ENCODE measurements at regions not wholly inside any gene's neighbourhood (a gene's known extent, or its start where the extent isn't known, plus 50 kb on each side); places are given as distances from the start of the nearest gene placed in this dataset.

GRCh38 chr22:47245286-47245685, 482.8 kb downstream of the TBC1D22A start:
- H3K4me1 Mint-ChIP-seq (ENCODE audit: low read depth), result no peaks in the 10 kb centered on the region
- no peak overlapping the region for H3K4me3 Mint-ChIP-seq
- H3K36me3 Mint-ChIP-seq (ENCODE audit: low read depth), result no peaks in the 10 kb centered on the region
- no peak overlapping the region for H3K27ac Mint-ChIP-seq
- peaks cover 7% of the 10 kb centered on the region; the same call in 1 of the 2 replicates for H3K27me3 Mint-ChIP-seq (ENCODE audit: insufficient read depth)
- no peak for TF ChIP-seq CTCF (IDR thresholded peaks at IDR 0.05)
- H3K9me3 Mint-ChIP-seq, result peaks cover 14% of the 10 kb centered on the region; the same call in 1 of the 2 replicates
- DNase-seq, result no peak

DNA sequence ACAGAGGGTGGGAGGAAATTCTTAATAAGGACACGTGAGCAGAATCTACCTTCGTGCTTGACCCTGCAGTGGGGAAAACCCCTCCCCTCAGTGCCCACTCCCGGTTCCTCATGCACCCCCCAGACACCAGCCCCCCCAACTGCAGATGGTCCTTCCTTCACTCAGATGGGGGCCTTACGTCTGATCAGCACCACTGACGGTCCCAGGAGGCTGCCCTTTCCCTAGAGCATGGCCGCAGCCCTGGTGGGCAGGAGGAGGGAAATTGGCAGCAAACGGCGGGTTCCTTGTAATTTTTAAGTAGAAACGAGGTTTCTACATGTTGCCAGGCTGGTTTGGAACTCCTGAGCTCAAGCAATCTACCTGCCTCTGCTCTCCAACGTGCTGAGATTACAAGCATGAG, 477.7 kb downstream of the TBC1D22A start:
- no peaks in the 10 kb centered on the region for H3K36me3 Mint-ChIP-seq (ENCODE audit: low read depth)
- no peak overlapping the region for H3K4me3 Mint-ChIP-seq
- no peak overlapping the region for H3K27ac Mint-ChIP-seq
- TF ChIP-seq CTCF (IDR thresholded peaks at IDR 0.05), result no peak
- no peak for DNase-seq
- no peaks in the 10 kb centered on the region for H3K4me1 Mint-ChIP-seq (ENCODE audit: low read depth)
- H3K27me3 Mint-ChIP-seq (ENCODE audit: insufficient read depth), result peaks cover 1% of the 10 kb centered on the region; the same call in 1 of the 2 replicates
- H3K9me3 Mint-ChIP-seq, result 0 out of 2 replicates have a peak, but pooled peaks cover 5% of the 10 kb centered on the region

DNA sequence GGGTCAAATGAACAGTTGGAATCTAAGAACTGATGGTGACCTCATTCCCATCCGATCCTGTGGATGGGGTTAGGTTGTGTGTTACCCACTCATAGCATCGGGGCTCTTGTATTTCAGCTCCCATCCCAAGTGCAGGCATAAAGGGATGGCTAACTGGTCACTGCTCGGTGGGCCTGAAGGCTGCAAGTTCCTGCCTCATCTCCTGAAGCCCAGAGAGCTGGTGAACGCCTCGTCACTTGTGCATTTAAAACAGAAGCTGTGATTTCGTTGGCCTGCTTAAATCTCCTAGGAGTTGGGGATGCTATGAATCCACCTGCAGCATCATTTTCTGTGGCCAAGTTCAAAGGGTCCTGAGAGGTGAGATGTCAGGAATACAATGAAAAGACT, 477.0 kb downstream of the TBC1D22A start:
- Mint-ChIP-seq H3K27ac (no peak overlapping the region), H3K36me3 (ENCODE audit: low read depth) (no peaks in the 10 kb centered on the region), H3K9me3 (0 out of 2 replicates have a peak, but pooled peaks cover 5% of the 10 kb centered on the region), H3K4me3 (no peak overlapping the region), H3K27me3 (ENCODE audit: insufficient read depth) (peaks cover 1% of the 10 kb centered on the region; the same call in 1 of the 2 replicates), H3K4me1 (ENCODE audit: low read depth) (no peaks in the 10 kb centered on the region)
- no peak for DNase-seq
- no peak for TF ChIP-seq CTCF (IDR thresholded peaks at IDR 0.05)

GRCh38 chr22:47238690-47239473, 476.4 kb downstream of the TBC1D22A start:
- Mint-ChIP-seq H3K4me1 (ENCODE audit: low read depth) (no peaks in the 10 kb centered on the region), H3K36me3 (ENCODE audit: low read depth) (no peaks in the 10 kb centered on the region), H3K27me3 (ENCODE audit: insufficient read depth) (peaks cover 1% of the 10 kb centered on the region; the same call in 1 of the 2 replicates), H3K9me3 (peaks cover 10% of the 10 kb centered on the region; the same call in 1 of the 2 replicates), H3K4me3 (no peak overlapping the region), H3K27ac (no peak overlapping the region)
- no peak for TF ChIP-seq CTCF (IDR thresholded peaks at IDR 0.05)
- no peak for DNase-seq

DNA sequence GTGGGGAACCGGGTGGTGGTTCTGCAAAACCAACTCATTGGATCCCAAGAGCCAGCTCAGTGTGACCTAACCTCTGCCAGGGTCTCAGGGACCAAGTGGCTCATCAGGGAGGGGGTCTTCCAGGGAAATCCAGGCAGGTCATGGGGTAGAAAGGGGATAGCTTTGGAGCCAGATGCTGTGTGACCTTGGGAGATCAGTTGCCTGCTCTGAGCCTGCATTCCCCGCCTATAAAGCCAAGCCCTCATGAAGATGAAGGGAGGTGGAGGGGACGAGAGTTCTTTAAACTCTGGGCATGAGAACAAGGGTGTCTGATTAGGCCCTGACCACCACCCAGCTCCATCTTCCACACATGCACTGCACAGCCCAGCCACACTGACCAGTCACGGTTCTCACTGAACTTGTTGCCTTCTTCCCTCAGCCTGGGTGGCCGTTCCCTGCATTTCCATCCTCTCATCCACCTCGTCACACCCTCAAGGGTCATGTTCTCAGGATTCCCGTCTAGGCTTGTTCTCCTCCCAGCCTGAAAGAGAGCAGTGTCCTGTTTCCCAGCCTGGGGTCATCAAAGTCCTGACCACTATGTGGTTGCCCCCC, 475.5 kb downstream of the TBC1D22A start:
- no peak overlapping the region for H3K27ac Mint-ChIP-seq
- peaks cover 14% of the 10 kb centered on the region for H3K9me3 Mint-ChIP-seq
- no peaks in the 10 kb centered on the region for H3K4me1 Mint-ChIP-seq (ENCODE audit: low read depth)
- H3K27me3 Mint-ChIP-seq (ENCODE audit: insufficient read depth), result peaks cover 1% of the 10 kb centered on the region
- no peak overlapping the region for H3K4me3 Mint-ChIP-seq
- H3K36me3 Mint-ChIP-seq (ENCODE audit: low read depth), result peaks cover 6% of the 10 kb centered on the region; the same call in 1 of the 2 replicates
- DNase-seq, result no peak
- TF ChIP-seq CTCF (IDR thresholded peaks at IDR 0.05), result no peak
